GM12878 (cell line): ENCODE measurements at regions not wholly inside any gene's neighbourhood (a gene's known extent, or its start where the extent isn't known, plus 50 kb on each side); places are given as distances from the start of the nearest gene placed in this dataset.

Experiments
- BCL11A ChIP-seq: IDR thresholded peaks from 2 replicates; pipeline ENCODE4 v1.6.1; 2011; ENCODE audit warnings: low read depth, low read length
- NFYA ChIP-seq: IDR thresholded peaks from 2 replicates; pipeline ENCODE4 v1.6.1; 2011; ENCODE audit warnings: low read depth, mild to moderate bottlenecking, low read length, improper control_type of control experiment, borderline replicate concordance
- RBBP5 ChIP-seq: fragments of 200-600 bp; sonication (generic); conservative IDR thresholded peaks from 2 replicates; pipeline ENCODE4 v1.6.1; 2016
- YY1 ChIP-seq: IDR thresholded peaks from 2 replicates; pipeline ENCODE4 v1.6.1; 2011; ENCODE audit warnings: low read depth, mild to moderate bottlenecking, low read length
- TF ChIP-seq, protein P1 (sequence below): fragments of 450-650 bp; IDR thresholded peaks from 2 replicates; pipeline ENCODE4 v1.6.1; 2016; ENCODE audit warnings: mild to moderate bottlenecking
- TF ChIP-seq, protein P2 (sequence below): fragments of 450-650 bp; IDR thresholded peaks from 2 replicates; pipeline ENCODE4 v1.6.1; 2016; ENCODE audit warnings: mild to moderate bottlenecking
- TF ChIP-seq, protein P3 (sequence below): fragments of 450-650 bp; IDR thresholded peaks from 2 replicates; pipeline ENCODE4 v1.6.1; 2017; ENCODE audit warnings: antibody characterized with exemption, mild to moderate bottlenecking, moderate library complexity
- TF ChIP-seq, protein P4 (sequence below): fragments of 450-650 bp; IDR thresholded peaks from 2 replicates; pipeline ENCODE4 v1.6.1; 2017; ENCODE audit warnings: low read depth, mild to moderate bottlenecking, moderate library complexity

DNA sequence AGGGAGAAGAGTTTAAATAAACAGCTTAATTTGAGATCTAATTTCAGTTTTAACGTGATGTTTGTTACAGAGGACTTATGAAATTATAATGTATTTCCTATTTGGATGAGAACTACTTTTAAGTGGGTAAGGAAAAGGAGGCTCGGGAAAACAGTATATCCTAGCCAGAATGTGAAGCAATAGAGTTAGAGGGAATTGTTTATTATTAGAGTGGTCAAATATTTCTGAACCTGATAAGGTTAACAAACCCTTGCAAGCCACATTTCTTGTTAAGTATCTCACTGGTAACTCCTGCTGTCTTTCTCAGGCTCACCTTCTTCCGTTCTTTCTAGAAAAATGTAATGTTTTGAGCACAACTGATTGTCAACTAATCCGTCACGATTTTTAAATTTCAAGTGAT, 335.1 kb upstream of the MBL2 start (continued):
- TF ChIP-seq, protein P1, sequence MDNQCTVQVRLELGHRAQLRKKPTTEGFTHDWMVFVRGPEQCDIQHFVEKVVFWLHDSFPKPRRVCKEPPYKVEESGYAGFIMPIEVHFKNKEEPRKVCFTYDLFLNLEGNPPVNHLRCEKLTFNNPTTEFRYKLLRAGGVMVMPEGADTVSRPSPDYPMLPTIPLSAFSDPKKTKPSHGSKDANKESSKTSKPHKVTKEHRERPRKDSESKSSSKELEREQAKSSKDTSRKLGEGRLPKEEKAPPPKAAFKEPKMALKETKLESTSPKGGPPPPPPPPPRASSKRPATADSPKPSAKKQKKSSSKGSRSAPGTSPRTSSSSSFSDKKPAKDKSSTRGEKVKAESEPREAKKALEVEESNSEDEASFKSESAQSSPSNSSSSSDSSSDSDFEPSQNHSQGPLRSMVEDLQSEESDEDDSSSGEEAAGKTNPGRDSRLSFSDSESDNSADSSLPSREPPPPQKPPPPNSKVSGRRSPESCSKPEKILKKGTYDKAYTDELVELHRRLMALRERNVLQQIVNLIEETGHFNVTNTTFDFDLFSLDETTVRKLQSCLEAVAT, result no peak
- TF ChIP-seq, protein P2, sequence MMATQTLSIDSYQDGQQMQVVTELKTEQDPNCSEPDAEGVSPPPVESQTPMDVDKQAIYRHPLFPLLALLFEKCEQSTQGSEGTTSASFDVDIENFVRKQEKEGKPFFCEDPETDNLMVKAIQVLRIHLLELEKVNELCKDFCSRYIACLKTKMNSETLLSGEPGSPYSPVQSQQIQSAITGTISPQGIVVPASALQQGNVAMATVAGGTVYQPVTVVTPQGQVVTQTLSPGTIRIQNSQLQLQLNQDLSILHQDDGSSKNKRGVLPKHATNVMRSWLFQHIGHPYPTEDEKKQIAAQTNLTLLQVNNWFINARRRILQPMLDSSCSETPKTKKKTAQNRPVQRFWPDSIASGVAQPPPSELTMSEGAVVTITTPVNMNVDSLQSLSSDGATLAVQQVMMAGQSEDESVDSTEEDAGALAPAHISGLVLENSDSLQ, result no peak
- TF ChIP-seq, protein P3, sequence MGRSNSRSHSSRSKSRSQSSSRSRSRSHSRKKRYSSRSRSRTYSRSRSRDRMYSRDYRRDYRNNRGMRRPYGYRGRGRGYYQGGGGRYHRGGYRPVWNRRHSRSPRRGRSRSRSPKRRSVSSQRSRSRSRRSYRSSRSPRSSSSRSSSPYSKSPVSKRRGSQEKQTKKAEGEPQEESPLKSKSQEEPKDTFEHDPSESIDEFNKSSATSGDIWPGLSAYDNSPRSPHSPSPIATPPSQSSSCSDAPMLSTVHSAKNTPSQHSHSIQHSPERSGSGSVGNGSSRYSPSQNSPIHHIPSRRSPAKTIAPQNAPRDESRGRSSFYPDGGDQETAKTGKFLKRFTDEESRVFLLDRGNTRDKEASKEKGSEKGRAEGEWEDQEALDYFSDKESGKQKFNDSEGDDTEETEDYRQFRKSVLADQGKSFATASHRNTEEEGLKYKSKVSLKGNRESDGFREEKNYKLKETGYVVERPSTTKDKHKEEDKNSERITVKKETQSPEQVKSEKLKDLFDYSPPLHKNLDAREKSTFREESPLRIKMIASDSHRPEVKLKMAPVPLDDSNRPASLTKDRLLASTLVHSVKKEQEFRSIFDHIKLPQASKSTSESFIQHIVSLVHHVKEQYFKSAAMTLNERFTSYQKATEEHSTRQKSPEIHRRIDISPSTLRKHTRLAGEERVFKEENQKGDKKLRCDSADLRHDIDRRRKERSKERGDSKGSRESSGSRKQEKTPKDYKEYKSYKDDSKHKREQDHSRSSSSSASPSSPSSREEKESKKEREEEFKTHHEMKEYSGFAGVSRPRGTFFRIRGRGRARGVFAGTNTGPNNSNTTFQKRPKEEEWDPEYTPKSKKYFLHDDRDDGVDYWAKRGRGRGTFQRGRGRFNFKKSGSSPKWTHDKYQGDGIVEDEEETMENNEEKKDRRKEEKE, result no peak
- no peak for TF ChIP-seq NFYA
- TF ChIP-seq BCL11A, result no peak
- TF ChIP-seq YY1, result no peak
- TF ChIP-seq, protein P4, sequence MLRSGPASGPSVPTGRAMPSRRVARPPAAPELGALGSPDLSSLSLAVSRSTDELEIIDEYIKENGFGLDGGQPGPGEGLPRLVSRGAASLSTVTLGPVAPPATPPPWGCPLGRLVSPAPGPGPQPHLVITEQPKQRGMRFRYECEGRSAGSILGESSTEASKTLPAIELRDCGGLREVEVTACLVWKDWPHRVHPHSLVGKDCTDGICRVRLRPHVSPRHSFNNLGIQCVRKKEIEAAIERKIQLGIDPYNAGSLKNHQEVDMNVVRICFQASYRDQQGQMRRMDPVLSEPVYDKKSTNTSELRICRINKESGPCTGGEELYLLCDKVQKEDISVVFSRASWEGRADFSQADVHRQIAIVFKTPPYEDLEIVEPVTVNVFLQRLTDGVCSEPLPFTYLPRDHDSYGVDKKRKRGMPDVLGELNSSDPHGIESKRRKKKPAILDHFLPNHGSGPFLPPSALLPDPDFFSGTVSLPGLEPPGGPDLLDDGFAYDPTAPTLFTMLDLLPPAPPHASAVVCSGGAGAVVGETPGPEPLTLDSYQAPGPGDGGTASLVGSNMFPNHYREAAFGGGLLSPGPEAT, result no peak
- TF ChIP-seq RBBP5, result no peak
